ENCODE measurements at regions not wholly inside any gene's neighbourhood (a gene's known extent, or its start where the extent isn't known, plus 50 kb on each side); places are given as distances from the start of the nearest gene placed in this dataset.

- no peaks in the 10 kb centered on the region for H3K9me3 ChIP-seq (ENCODE audit: control insufficient read depth, insufficient read depth, low read depth, low read length)
- no peak for TF ChIP-seq CTCF (conservative IDR thresholded peaks at IDR 0.05 in 1 of 2, IDR thresholded peaks at IDR 0.05 in 1 of 2; ENCODE audit: low read depth in 1 of 2, low read length in 2 of 2)
- no peak for TF ChIP-seq EZH2 (IDR thresholded peaks at IDR 0.05; ENCODE audit: low read length, missing control alignments)
- peaks cover 18% of the 10 kb centered on the region for H3K4me1 ChIP-seq (ENCODE audit: control insufficient read depth, extremely low read depth, insufficient read depth, low read length)
- peak overlapping the region; percentile 38 for H3K27ac ChIP-seq (ENCODE audit: insufficient read depth, low read length)
- peak; percentile 81 to 96 for DNase-seq (ENCODE audit: low read depth in 2 of 2)
- no peaks in the 10 kb centered on the region for H3K27me3 ChIP-seq (ENCODE audit: control insufficient read depth, insufficient read depth, low read length)
- no peaks in the 10 kb centered on the region for H4K20me1 ChIP-seq (ENCODE audit: control insufficient read depth, extremely low read depth, insufficient read depth, low read length)
- no peaks in the 10 kb centered on the region for H3K36me3 ChIP-seq (ENCODE audit: control insufficient read depth, insufficient read depth, low read length)
- no peak overlapping the region for H2AFZ ChIP-seq (ENCODE audit: low read length)
- H3K4me3 ChIP-seq (replicated peaks in 1 of 4; ENCODE audit: control extremely low read depth in 1 of 4, insufficient read depth in 1 of 4, low read depth in 3 of 4, low read length in 4 of 4), result no peak overlapping the region
- H3K79me2 ChIP-seq (ENCODE audit: control insufficient read depth, insufficient read depth, low read length), result no peaks in the 10 kb centered on the region
- peak overlapping the region; percentile 40 for H3K4me2 ChIP-seq (ENCODE audit: extremely low read depth, insufficient read depth, low read length)
- H3K9ac ChIP-seq (ENCODE audit: insufficient read depth, low read length), result no peak overlapping the region
Observed at GRCh38 chr11:26231252-26231661, 100.7 kb upstream of the ANO3 start.

GRCh38 chr11:26234451-26234850 is 97.5 kb upstream of the ANO3 start:
- TF ChIP-seq EZH2 (IDR thresholded peaks at IDR 0.05; ENCODE audit: low read length, missing control alignments) (no peak), CTCF (conservative IDR thresholded peaks at IDR 0.05 in 1 of 2, IDR thresholded peaks at IDR 0.05 in 1 of 2; ENCODE audit: low read depth in 1 of 2, low read length in 2 of 2) (no peak)

GRCh38 chr11:26243426-26243825 is 88.5 kb upstream of the ANO3 start:
- no peak overlapping the region for H3K9ac ChIP-seq (ENCODE audit: insufficient read depth, low read length)
- H3K36me3 ChIP-seq (ENCODE audit: control insufficient read depth, insufficient read depth, low read length), result no peaks in the 10 kb centered on the region
- no peaks in the 10 kb centered on the region for H4K20me1 ChIP-seq (ENCODE audit: control insufficient read depth, extremely low read depth, insufficient read depth, low read length)
- H3K27ac ChIP-seq (ENCODE audit: insufficient read depth, low read length), result no peak overlapping the region
- peak; percentile 13 to 25 for DNase-seq (ENCODE audit: low read depth in 2 of 2)
- H3K27me3 ChIP-seq (ENCODE audit: control insufficient read depth, insufficient read depth, low read length), result no peaks in the 10 kb centered on the region
- H2AFZ ChIP-seq (ENCODE audit: low read length), result no peak overlapping the region
- H3K9me3 ChIP-seq (ENCODE audit: control insufficient read depth, insufficient read depth, low read depth, low read length), result no peaks in the 10 kb centered on the region
- H3K79me2 ChIP-seq (ENCODE audit: control insufficient read depth, insufficient read depth, low read length), result no peaks in the 10 kb centered on the region
- H3K4me1 ChIP-seq (ENCODE audit: control insufficient read depth, extremely low read depth, insufficient read depth, low read length), result no peaks in the 10 kb centered on the region
- TF ChIP-seq CTCF (conservative IDR thresholded peaks at IDR 0.05 in 1 of 2, IDR thresholded peaks at IDR 0.05 in 1 of 2; ENCODE audit: low read depth in 1 of 2, low read length in 2 of 2), result no peak
- TF ChIP-seq EZH2 (IDR thresholded peaks at IDR 0.05; ENCODE audit: low read length, missing control alignments), result no peak
- no peak overlapping the region for H3K4me3 ChIP-seq (replicated peaks in 1 of 4; ENCODE audit: control extremely low read depth in 1 of 4, insufficient read depth in 1 of 4, low read depth in 3 of 4, low read length in 4 of 4)
- no peak overlapping the region for H3K4me2 ChIP-seq (ENCODE audit: extremely low read depth, insufficient read depth, low read length)

More at GRCh38 chr11:26234451-26234850, 97.5 kb upstream of the ANO3 start:
- H3K36me3 ChIP-seq (ENCODE audit: control insufficient read depth, insufficient read depth, low read length), result no peaks in the 10 kb centered on the region
- peaks cover 10% of the 10 kb centered on the region for H3K4me1 ChIP-seq (ENCODE audit: control insufficient read depth, extremely low read depth, insufficient read depth, low read length)
- H3K27me3 ChIP-seq (ENCODE audit: control insufficient read depth, insufficient read depth, low read length), result no peaks in the 10 kb centered on the region
- no peaks in the 10 kb centered on the region for H3K9me3 ChIP-seq (ENCODE audit: control insufficient read depth, insufficient read depth, low read depth, low read length)
- no peaks in the 10 kb centered on the region for H4K20me1 ChIP-seq (ENCODE audit: control insufficient read depth, extremely low read depth, insufficient read depth, low read length)
- DNase-seq (ENCODE audit: low read depth in 2 of 2), result peak; percentile 31 to 48
- no peak overlapping the region for H3K4me3 ChIP-seq (replicated peaks in 1 of 4; ENCODE audit: control extremely low read depth in 1 of 4, insufficient read depth in 1 of 4, low read depth in 3 of 4, low read length in 4 of 4)
- H3K27ac ChIP-seq (ENCODE audit: insufficient read depth, low read length), result no peak overlapping the region
- H3K9ac ChIP-seq (ENCODE audit: insufficient read depth, low read length), result no peak overlapping the region
- no peak overlapping the region for H3K4me2 ChIP-seq (ENCODE audit: extremely low read depth, insufficient read depth, low read length)
- no peak overlapping the region for H2AFZ ChIP-seq (ENCODE audit: low read length)
- H3K79me2 ChIP-seq (ENCODE audit: control insufficient read depth, insufficient read depth, low read length), result no peaks in the 10 kb centered on the region

Measured in fibroblast of lung (primary cell).